ENCODE measurements at regions not wholly inside any gene's neighbourhood (a gene's known extent, or its start where the extent isn't known, plus 50 kb on each side); places are given as distances from the start of the nearest gene placed in this dataset.
A peak's percentile ranks its signal among the peaks of the same experiment; 100 is the strongest.

DNA sequence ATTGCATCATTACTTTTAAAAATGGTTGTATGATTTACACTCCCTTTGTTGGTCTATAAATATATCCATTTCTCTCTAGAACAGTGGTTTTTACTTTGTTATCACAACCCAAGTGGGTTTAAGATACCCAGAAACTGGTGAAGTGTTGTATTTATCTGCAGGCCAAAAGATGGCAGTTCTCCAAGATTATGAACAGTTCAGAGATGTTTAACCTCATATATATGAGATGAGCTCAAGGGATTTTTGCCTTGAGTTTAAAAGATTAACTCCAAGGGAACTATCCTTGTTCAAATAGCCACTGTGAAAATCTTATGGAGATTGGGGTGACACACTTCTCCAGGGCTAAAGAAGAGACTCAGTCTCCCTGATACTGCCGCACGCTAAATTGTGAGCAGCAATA, 572.6 kb downstream of the TLE4 start:
- Mint-ChIP-seq H3K4me3 (no peak overlapping the region), H3K4me1 (no peaks in the 10 kb centered on the region), H3K36me3 (no peaks in the 10 kb centered on the region), H3K27me3 (no peaks in the 10 kb centered on the region), H3K27ac (no peak overlapping the region), H3K9me3 (peaks cover 0 to 7% (median 0%) of the 10 kb centered on the region in 7 donors)
- Histone ChIP-seq H3K9me3 (ENCODE audit: control insufficient read depth in 2 of 2, low read length in 2 of 2) (no peaks in the 10 kb centered on the region), H3K4me3 (ENCODE audit: low read depth, low read length) (no peak overlapping the region), H3K4me1 (ENCODE audit: control insufficient read depth, insufficient read depth, low read length, poor library complexity, severe bottlenecking) (no peaks in the 10 kb centered on the region), H3K27ac (ENCODE audit: insufficient read depth, low read length, poor library complexity, severe bottlenecking) (no peak overlapping the region), H3K27me3 (ENCODE audit: control insufficient read depth, insufficient read depth, low read length) (no peaks in the 10 kb centered on the region), H3K36me3 (ENCODE audit: control insufficient read depth, insufficient read depth, low read length) (no peaks in the 10 kb centered on the region)
- ATAC-seq (ENCODE audit: low read depth in 2 of 2), result no peak
- DNase-seq, result no peak

- peaks cover 0 to 5% (median 0%) of the 10 kb centered on the region in 7 donors for H3K9me3 Mint-ChIP-seq
- no peaks in the 10 kb centered on the region for H3K4me1 Mint-ChIP-seq
- H3K36me3 Mint-ChIP-seq, result no peaks in the 10 kb centered on the region
- DNase-seq (no peak), ATAC-seq (ENCODE audit: low read depth in 2 of 2) (no peak)
- no peaks in the 10 kb centered on the region for H3K27me3 Mint-ChIP-seq
- H3K4me3 ChIP-seq (ENCODE audit: low read depth, low read length), result no peak overlapping the region
- H3K4me1 ChIP-seq (ENCODE audit: control insufficient read depth, insufficient read depth, low read length, poor library complexity, severe bottlenecking), result no peaks in the 10 kb centered on the region
- H3K36me3 ChIP-seq (ENCODE audit: control insufficient read depth, insufficient read depth, low read length), result no peaks in the 10 kb centered on the region
- H3K4me3 Mint-ChIP-seq, result no peak overlapping the region
- H3K27me3 ChIP-seq (ENCODE audit: control insufficient read depth, insufficient read depth, low read length), result no peaks in the 10 kb centered on the region
- H3K27ac ChIP-seq (ENCODE audit: insufficient read depth, low read length, poor library complexity, severe bottlenecking), result no peak overlapping the region
- no peak overlapping the region for H3K27ac Mint-ChIP-seq
- H3K9me3 ChIP-seq (ENCODE audit: control insufficient read depth in 2 of 2, low read length in 2 of 2), result no peaks in the 10 kb centered on the region
Observed at GRCh38 chr9:80143899-80144298, 572.1 kb downstream of the TLE4 start.

DNA sequence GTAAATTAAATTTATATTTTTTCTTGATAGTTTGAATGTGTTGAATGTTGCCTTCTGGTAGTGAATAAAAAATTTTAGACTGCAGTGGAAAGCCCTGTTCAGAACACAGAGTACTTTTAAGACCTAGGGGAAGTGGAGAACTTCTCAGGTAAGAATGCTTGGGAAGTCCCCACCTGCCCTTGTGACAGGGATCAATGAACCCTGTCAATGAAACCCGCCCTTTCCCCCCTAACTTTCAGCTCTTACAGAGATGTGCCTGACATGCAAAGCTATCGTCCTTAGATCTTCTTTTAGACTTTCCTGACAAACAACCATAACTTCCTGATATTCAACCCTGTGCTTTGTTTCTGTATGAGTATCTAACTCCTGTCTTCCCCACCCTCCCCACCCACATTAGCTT, 562.7 kb downstream of the TLE4 start:
- Mint-ChIP-seq H3K9me3 (peaks cover 0 to 4% (median 0%) of the 10 kb centered on the region in 7 donors), H3K27ac (no peak overlapping the region), H3K4me1 (peaks cover 0 to 3% (median 0%) of the 10 kb centered on the region in 4 donors), H3K36me3 (no peaks in the 10 kb centered on the region), H3K27me3 (peaks cover 5% of the 10 kb centered on the region), H3K4me3 (no peak overlapping the region)
- Histone ChIP-seq H3K4me1 (ENCODE audit: control insufficient read depth, insufficient read depth, low read length, poor library complexity, severe bottlenecking) (no peaks in the 10 kb centered on the region), H3K36me3 (ENCODE audit: control insufficient read depth, insufficient read depth, low read length) (no peaks in the 10 kb centered on the region), H3K27me3 (ENCODE audit: control insufficient read depth, insufficient read depth, low read length) (no peaks in the 10 kb centered on the region), H3K9me3 (ENCODE audit: control insufficient read depth in 2 of 2, low read length in 2 of 2) (no peaks in the 10 kb centered on the region), H3K27ac (ENCODE audit: insufficient read depth, low read length, poor library complexity, severe bottlenecking) (no peak overlapping the region), H3K4me3 (ENCODE audit: low read depth, low read length) (no peak overlapping the region)
- DNase-seq (no peak), ATAC-seq (ENCODE audit: low read depth in 2 of 2) (peak in 1 of 2 donors; percentile 37)

DNA sequence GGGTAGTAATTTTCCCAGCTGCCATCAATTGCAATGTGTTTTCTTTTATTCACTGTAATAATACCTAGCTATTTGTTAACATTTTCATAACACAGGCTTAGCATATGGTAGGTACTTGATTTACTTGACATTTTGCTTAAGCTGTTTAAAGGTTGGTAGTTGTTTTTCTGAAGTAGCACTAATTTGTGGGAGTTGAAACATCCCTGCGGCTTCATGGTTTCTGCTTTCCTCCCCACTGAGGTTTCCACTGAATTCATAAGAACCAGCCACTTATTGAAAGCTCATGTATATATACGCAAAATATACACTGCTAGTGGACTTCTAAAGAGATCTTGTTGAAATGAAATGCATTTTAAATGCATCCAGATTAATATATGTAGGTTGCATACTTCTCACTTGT, 559.9 kb downstream of the TLE4 start:
- H3K36me3 Mint-ChIP-seq, result no peaks in the 10 kb centered on the region
- no peak for DNase-seq
- Histone ChIP-seq H3K4me3 (ENCODE audit: low read depth, low read length) (no peak overlapping the region), H3K9me3 (ENCODE audit: control insufficient read depth in 2 of 2, low read length in 2 of 2) (no peaks in the 10 kb centered on the region), H3K27me3 (ENCODE audit: control insufficient read depth, insufficient read depth, low read length) (no peaks in the 10 kb centered on the region), H3K27ac (ENCODE audit: insufficient read depth, low read length, poor library complexity, severe bottlenecking) (no peak overlapping the region), H3K36me3 (ENCODE audit: control insufficient read depth, insufficient read depth, low read length) (no peaks in the 10 kb centered on the region), H3K4me1 (ENCODE audit: control insufficient read depth, insufficient read depth, low read length, poor library complexity, severe bottlenecking) (no peaks in the 10 kb centered on the region)
- H3K4me3 Mint-ChIP-seq, result no peak overlapping the region
- peaks cover 5% of the 10 kb centered on the region for H3K27me3 Mint-ChIP-seq
- H3K9me3 Mint-ChIP-seq, result peaks cover 0 to 3% (median 0%) of the 10 kb centered on the region in 7 donors
- ATAC-seq (ENCODE audit: low read depth in 2 of 2), result no peak
- H3K4me1 Mint-ChIP-seq, result peaks cover 0 to 3% (median 0%) of the 10 kb centered on the region in 4 donors
- H3K27ac Mint-ChIP-seq, result no peak overlapping the region

DNA sequence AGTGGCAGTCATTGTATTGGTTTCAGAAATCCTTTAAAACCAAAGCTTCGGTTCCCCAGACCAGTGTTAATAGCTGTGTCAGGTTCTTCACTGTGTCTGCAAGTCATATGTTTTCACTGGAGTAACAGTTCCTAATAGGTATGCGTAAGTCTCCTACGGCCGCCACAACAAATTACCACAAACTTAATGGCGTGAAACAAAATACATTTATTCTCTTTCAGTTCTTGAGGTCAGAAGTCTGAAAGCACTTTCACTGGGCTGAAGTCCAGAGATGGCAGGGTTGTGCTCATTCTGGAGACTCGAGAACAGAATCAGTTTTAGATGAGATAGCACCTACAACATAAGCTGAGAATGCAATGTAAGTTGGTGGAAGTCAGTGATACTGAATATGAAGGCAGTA, 556.2 kb downstream of the TLE4 start:
- Histone ChIP-seq H3K27me3 (ENCODE audit: control insufficient read depth, insufficient read depth, low read length) (no peaks in the 10 kb centered on the region), H3K4me3 (ENCODE audit: low read depth, low read length) (no peak overlapping the region), H3K27ac (ENCODE audit: insufficient read depth, low read length, poor library complexity, severe bottlenecking) (no peak overlapping the region), H3K36me3 (ENCODE audit: control insufficient read depth, insufficient read depth, low read length) (no peaks in the 10 kb centered on the region), H3K9me3 (ENCODE audit: control insufficient read depth in 2 of 2, low read length in 2 of 2) (no peaks in the 10 kb centered on the region), H3K4me1 (ENCODE audit: control insufficient read depth, insufficient read depth, low read length, poor library complexity, severe bottlenecking) (no peaks in the 10 kb centered on the region)
- H3K27me3 Mint-ChIP-seq, result peaks cover 5% of the 10 kb centered on the region
- DNase-seq (no peak), ATAC-seq (ENCODE audit: low read depth in 2 of 2) (no peak)
- H3K4me3 Mint-ChIP-seq, result no peak overlapping the region
- no peaks in the 10 kb centered on the region for H3K4me1 Mint-ChIP-seq
- no peaks in the 10 kb centered on the region for H3K36me3 Mint-ChIP-seq
- no peak overlapping the region for H3K27ac Mint-ChIP-seq
- peaks cover 0 to 3% (median 0%) of the 10 kb centered on the region in 7 donors for H3K9me3 Mint-ChIP-seq

DNA sequence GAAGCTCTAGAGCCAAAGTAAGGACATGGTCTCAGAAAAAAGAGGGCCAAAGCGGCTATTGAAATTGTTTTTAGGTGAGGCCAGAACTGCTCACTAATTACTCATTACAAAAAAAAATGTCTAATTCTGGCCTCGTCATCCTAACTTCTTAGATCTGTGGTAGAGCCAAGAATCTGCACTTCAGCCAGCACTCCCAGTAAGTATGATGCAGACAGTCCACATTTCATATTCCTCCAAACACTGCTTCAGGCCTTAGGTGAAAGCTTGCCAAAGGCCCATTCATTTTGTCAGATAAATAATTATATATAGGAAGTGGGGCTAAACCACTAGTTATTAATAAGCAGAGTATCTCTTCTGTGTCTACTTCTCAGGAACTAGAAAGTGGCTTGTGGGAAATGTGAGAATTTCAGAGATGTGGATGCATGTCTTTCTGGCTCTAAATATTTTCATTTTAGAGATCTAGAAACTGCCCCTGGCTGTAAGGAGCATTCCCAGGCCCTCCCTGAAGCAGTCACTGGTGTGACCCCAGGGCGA, 554.0 kb downstream of the TLE4 start:
- H3K27me3 Mint-ChIP-seq, result no peaks in the 10 kb centered on the region
- H3K9me3 Mint-ChIP-seq, result peaks cover 0 to 1% (median 0%) of the 10 kb centered on the region in 7 donors
- H3K9me3 ChIP-seq (ENCODE audit: control insufficient read depth in 2 of 2, low read length in 2 of 2), result no peaks in the 10 kb centered on the region
- H3K36me3 Mint-ChIP-seq, result no peaks in the 10 kb centered on the region
- DNase-seq (no peak), ATAC-seq (ENCODE audit: low read depth in 2 of 2) (no peak)
- H3K27me3 ChIP-seq (ENCODE audit: control insufficient read depth, insufficient read depth, low read length), result no peaks in the 10 kb centered on the region
- H3K27ac ChIP-seq (ENCODE audit: insufficient read depth, low read length, poor library complexity, severe bottlenecking), result no peak overlapping the region
- H3K4me3 ChIP-seq (ENCODE audit: low read depth, low read length), result no peak overlapping the region
- no peaks in the 10 kb centered on the region for H3K36me3 ChIP-seq (ENCODE audit: control insufficient read depth, insufficient read depth, low read length)
- H3K4me1 Mint-ChIP-seq, result no peaks in the 10 kb centered on the region
- H3K4me1 ChIP-seq (ENCODE audit: control insufficient read depth, insufficient read depth, low read length, poor library complexity, severe bottlenecking), result no peaks in the 10 kb centered on the region
- H3K27ac Mint-ChIP-seq, result no peak overlapping the region
- no peak overlapping the region for H3K4me3 Mint-ChIP-seq

GRCh38 chr9:80117031-80117430, 545.3 kb downstream of the TLE4 start:
- peaks cover 1% of the 10 kb centered on the region for H3K27me3 ChIP-seq (ENCODE audit: control insufficient read depth, insufficient read depth, low read length)
- no peaks in the 10 kb centered on the region for H3K36me3 ChIP-seq (ENCODE audit: control insufficient read depth, insufficient read depth, low read length)
- H3K27ac ChIP-seq (ENCODE audit: insufficient read depth, low read length, poor library complexity, severe bottlenecking), result no peak overlapping the region
- no peaks in the 10 kb centered on the region for H3K9me3 ChIP-seq (ENCODE audit: control insufficient read depth in 2 of 2, low read length in 2 of 2)
- no peaks in the 10 kb centered on the region for H3K4me1 ChIP-seq (ENCODE audit: control insufficient read depth, insufficient read depth, low read length, poor library complexity, severe bottlenecking)
- H3K36me3 Mint-ChIP-seq, result no peaks in the 10 kb centered on the region
- no peak for ATAC-seq (ENCODE audit: low read depth in 2 of 2)
- no peaks in the 10 kb centered on the region for H3K4me1 Mint-ChIP-seq
- no peak overlapping the region for H3K27ac Mint-ChIP-seq
- H3K27me3 Mint-ChIP-seq, result peaks cover 8% of the 10 kb centered on the region
- H3K9me3 Mint-ChIP-seq, result peaks cover 0 to 15% (median 0%) of the 10 kb centered on the region in 7 donors
- DNase-seq, result peak in 1 of 3 donors; percentile 18
- H3K4me3 ChIP-seq (ENCODE audit: low read depth, low read length), result no peak overlapping the region
- no peak overlapping the region for H3K4me3 Mint-ChIP-seq

GRCh38 chr9:80114241-80114640, 542.5 kb downstream of the TLE4 start:
- Mint-ChIP-seq H3K4me3 (no peak overlapping the region), H3K27me3 (peaks cover 8% of the 10 kb centered on the region), H3K36me3 (no peaks in the 10 kb centered on the region), H3K4me1 (no peaks in the 10 kb centered on the region), H3K27ac (no peak overlapping the region), H3K9me3 (peaks cover 0 to 15% (median 3%) of the 10 kb centered on the region in 7 donors)
- DNase-seq (no peak), ATAC-seq (ENCODE audit: low read depth in 2 of 2) (no peak)
- Histone ChIP-seq H3K27ac (ENCODE audit: insufficient read depth, low read length, poor library complexity, severe bottlenecking) (no peak overlapping the region), H3K9me3 (ENCODE audit: control insufficient read depth in 2 of 2, low read length in 2 of 2) (no peaks in the 10 kb centered on the region), H3K36me3 (ENCODE audit: control insufficient read depth, insufficient read depth, low read length) (no peaks in the 10 kb centered on the region), H3K4me1 (ENCODE audit: control insufficient read depth, insufficient read depth, low read length, poor library complexity, severe bottlenecking) (no peaks in the 10 kb centered on the region), H3K4me3 (ENCODE audit: low read depth, low read length) (no peak overlapping the region), H3K27me3 (ENCODE audit: control insufficient read depth, insufficient read depth, low read length) (peaks cover 1% of the 10 kb centered on the region)

Measured in CD4-positive, CD25-positive, alpha-beta regulatory T cell (primary cell).